Neural crest cell (in vitro differentiated cells): ENCODE measurements at regions not wholly inside any gene's neighbourhood (a gene's known extent, or its start where the extent isn't known, plus 50 kb on each side); places are given as distances from the start of the nearest gene placed in this dataset.

Source experiments
- DNase-seq: peaks from one replicate; pipeline ENCODE4 v3.0.0; 2021; ENCODE audit warnings: low read depth, mixed read lengths, low spot score
- H3K27ac Mint-ChIP-seq: one replicate; pipeline ENCODE4 v1.8.0; 2021; ENCODE audit warnings: mild to moderate bottlenecking, mixed read lengths; ENCODE audit not compliant: unreplicated experiment
- H3K27me3 Mint-ChIP-seq: 2 replicates; pipeline ENCODE4 v1.8.0; 2021; ENCODE audit warnings: low read depth, mild to moderate bottlenecking, mixed read lengths
- H3K36me3 Mint-ChIP-seq: 2 replicates; pipeline ENCODE4 v1.8.0; 2021; ENCODE audit warnings: low read depth, mild to moderate bottlenecking, mixed read lengths
- H3K4me1 Mint-ChIP-seq: 2 replicates; pipeline ENCODE4 v1.8.0; 2021; ENCODE audit warnings: mixed read lengths
- H3K4me3 Mint-ChIP-seq: one replicate; pipeline ENCODE4 v1.8.0; 2021; ENCODE audit warnings: mild to moderate bottlenecking, mixed read lengths
- H3K9me3 Mint-ChIP-seq: 2 replicates; pipeline ENCODE4 v1.8.0; 2021; ENCODE audit warnings: mixed read lengths
- TF ChIP-seq, protein P1 (sequence below): fragments of 200-600 bp; sonication (generic); conservative IDR thresholded peaks from 2 replicates; pipeline ENCODE4 v1.5.0; 2021; ENCODE audit warnings: antibody characterized with exemption, mild to moderate bottlenecking

DNA sequence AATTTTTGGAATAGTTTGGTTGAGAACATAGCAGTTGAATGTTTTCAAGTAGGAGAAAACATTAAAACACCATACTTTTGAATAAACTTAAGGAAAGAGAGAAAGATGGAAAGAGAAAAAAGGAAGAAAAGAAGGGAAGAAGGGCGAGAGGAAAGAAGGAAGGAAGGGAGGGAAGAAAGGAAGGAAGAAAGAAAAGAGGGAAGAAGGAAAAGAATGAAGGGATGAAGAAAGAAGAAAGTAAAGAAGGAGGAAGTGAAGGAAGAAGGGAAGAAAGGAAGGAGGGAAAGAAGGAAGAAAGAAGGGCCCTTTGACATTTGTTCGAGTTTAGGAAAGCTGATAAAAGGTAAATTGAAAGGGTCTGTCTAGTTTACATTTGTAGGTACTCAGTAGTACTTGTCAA, 482.7 kb downstream of the SIPA1L2 start:
- peaks cover 3% of the 10 kb centered on the region for H3K9me3 Mint-ChIP-seq
- DNase-seq: no peak
- H3K27me3 Mint-ChIP-seq: no peaks in the 10 kb centered on the region
- no peak overlapping the region for H3K27ac Mint-ChIP-seq
- no peak overlapping the region for H3K4me3 Mint-ChIP-seq
- H3K36me3 Mint-ChIP-seq: no peaks in the 10 kb centered on the region
- TF ChIP-seq, protein P1, sequence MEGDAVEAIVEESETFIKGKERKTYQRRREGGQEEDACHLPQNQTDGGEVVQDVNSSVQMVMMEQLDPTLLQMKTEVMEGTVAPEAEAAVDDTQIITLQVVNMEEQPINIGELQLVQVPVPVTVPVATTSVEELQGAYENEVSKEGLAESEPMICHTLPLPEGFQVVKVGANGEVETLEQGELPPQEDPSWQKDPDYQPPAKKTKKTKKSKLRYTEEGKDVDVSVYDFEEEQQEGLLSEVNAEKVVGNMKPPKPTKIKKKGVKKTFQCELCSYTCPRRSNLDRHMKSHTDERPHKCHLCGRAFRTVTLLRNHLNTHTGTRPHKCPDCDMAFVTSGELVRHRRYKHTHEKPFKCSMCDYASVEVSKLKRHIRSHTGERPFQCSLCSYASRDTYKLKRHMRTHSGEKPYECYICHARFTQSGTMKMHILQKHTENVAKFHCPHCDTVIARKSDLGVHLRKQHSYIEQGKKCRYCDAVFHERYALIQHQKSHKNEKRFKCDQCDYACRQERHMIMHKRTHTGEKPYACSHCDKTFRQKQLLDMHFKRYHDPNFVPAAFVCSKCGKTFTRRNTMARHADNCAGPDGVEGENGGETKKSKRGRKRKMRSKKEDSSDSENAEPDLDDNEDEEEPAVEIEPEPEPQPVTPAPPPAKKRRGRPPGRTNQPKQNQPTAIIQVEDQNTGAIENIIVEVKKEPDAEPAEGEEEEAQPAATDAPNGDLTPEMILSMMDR: no peak
- H3K4me1 Mint-ChIP-seq: peaks cover 13% of the 10 kb centered on the region

DNA sequence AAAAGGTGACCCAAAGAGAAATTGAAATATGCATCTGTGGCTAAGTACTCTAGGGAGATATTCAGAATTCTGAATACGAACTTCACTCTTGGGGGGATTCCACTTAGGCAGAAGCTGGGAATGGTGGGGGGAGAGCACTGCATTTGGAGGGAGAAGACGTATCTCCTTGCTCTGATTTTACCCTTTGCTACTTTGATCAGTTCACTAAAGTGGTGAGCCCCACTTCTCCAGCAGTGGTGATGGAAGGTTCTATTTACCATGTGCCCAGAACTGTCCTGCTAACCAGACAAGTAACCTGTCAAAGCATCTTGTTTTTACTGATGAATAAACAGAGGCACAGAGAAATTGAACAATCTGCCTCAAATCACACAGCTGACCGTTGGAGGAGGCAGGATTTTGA, 483.4 kb downstream of the SIPA1L2 start:
- no peak overlapping the region for H3K27ac Mint-ChIP-seq
- DNase-seq: no peak
- peaks cover 5% of the 10 kb centered on the region for H3K9me3 Mint-ChIP-seq
- peaks cover 13% of the 10 kb centered on the region for H3K4me1 Mint-ChIP-seq
- no peaks in the 10 kb centered on the region for H3K27me3 Mint-ChIP-seq
- TF ChIP-seq, protein P1: no peak
- H3K4me3 Mint-ChIP-seq: no peak overlapping the region
- H3K36me3 Mint-ChIP-seq: no peaks in the 10 kb centered on the region

DNA sequence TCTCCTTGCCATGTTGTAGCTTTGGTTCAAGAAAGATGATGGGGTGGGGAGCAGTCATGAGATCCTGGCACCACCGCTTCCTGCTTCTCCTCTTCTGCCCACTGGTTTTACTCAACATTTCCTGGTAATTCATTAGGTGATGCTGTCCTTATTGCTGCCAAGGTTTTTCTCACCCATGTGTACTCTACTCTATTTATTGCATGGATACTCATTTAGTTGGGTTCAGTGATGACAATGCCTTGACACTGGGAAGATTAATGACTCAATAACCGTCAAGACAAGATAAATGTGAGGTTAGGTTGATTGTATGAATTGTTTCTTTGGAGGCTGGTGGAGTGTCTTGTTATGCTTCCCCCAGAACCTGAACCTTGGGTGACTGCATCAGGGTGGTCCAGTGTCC, 484.2 kb downstream of the SIPA1L2 start:
- no peaks in the 10 kb centered on the region for H3K36me3 Mint-ChIP-seq
- no peak overlapping the region for H3K4me3 Mint-ChIP-seq
- peaks cover 6% of the 10 kb centered on the region for H3K9me3 Mint-ChIP-seq
- H3K27ac Mint-ChIP-seq: no peak overlapping the region
- H3K27me3 Mint-ChIP-seq: no peaks in the 10 kb centered on the region
- TF ChIP-seq, protein P1: no peak
- peaks cover 13% of the 10 kb centered on the region for H3K4me1 Mint-ChIP-seq
- DNase-seq: no peak

DNA sequence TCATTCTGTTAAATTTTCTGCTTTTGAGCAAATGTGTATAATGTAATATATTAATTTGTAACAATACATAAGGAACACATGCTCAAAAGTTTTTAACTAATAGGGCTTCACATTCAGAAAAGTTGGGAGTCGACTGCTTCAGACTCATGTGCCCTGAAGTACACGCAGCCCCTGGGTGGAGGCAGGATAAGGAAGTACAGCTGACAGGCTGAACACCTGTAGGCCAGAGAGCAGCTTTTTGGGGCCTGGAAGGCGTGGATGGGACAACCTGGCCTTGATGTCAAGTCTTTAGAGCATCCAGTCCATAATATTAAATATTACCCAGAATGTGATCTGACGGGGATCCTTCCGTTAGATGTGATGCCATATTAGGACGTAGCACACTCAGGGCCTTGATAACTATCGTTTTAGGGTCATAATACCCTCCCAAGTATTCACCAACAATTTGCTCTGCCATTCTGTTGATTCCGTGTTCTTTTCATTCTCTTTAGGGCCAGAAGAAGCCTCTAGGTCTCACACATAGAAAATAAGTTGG, 485.2 kb downstream of the SIPA1L2 start:
- no peak for DNase-seq
- Mint-ChIP-seq H3K4me3 (no peak overlapping the region), H3K27me3 (no peaks in the 10 kb centered on the region), H3K4me1 (peaks cover 13% of the 10 kb centered on the region), H3K9me3 (peaks cover 7% of the 10 kb centered on the region), H3K27ac (no peak overlapping the region), H3K36me3 (no peaks in the 10 kb centered on the region)
- TF ChIP-seq, protein P1: no peak

DNA sequence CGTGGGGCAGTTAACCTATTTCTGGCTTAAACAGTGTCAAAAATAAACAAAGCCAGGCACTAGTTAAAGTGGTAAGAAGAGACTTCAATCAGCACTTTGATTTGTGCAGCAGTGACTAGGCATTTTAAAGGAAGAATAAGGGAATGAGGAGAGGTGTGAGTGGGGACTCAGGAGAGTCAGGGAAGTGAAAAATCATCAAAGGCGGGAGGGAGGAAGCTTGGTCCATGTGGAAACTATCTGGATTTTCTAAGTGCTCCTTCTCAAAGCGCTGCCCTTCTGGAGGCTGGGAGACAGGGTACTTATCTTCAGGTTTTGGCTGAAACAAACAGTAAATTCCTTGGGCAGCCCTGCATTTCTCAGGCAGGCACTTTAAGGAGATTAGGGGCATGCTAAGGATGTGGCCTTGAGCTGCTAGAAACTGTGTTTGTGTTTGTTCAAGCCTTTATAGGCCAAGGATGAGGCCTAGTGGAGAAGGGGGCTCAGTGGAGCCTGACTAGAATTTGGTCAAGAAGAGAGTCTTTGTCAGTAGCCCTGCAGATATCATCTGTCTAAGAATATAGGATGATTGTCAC, 486.5 kb downstream of the SIPA1L2 start:
- Mint-ChIP-seq H3K4me3 (no peak overlapping the region), H3K36me3 (no peaks in the 10 kb centered on the region), H3K27me3 (no peaks in the 10 kb centered on the region), H3K4me1 (peaks cover 13% of the 10 kb centered on the region), H3K27ac (peak overlapping the region; percentile 31), H3K9me3 (peaks cover 10% of the 10 kb centered on the region)
- TF ChIP-seq, protein P1: no peak
- no peak for DNase-seq
